ENCODE measurements at regions not wholly inside any gene's neighbourhood (a gene's known extent, or its start where the extent isn't known, plus 50 kb on each side); places are given as distances from the start of the nearest gene placed in this dataset.

GRCh38 chr16:13436641-13437412 is 483.1 kb upstream of the ERCC4 start:
- H3K79me2 ChIP-seq (ENCODE audit: insufficient read depth, low read length) = no peaks in the 10 kb centered on the region
- no peak overlapping the region for H3K9ac ChIP-seq (ENCODE audit: low read depth, low read length)
- no peaks in the 10 kb centered on the region for H3K27me3 ChIP-seq (ENCODE audit: insufficient read depth, low read length, poor library complexity)
- no peak for ATAC-seq (ENCODE audit: insufficient read depth, low read depth)
- no peak overlapping the region for H3K27ac ChIP-seq (ENCODE audit: low read length)
- H3K9me3 ChIP-seq (ENCODE audit: insufficient read depth, low read length, severe bottlenecking) = no peaks in the 10 kb centered on the region
- H3K4me3 ChIP-seq (ENCODE audit: low read depth in 1 of 2, low read length in 2 of 2) = no peak overlapping the region
- H3K4me1 ChIP-seq (ENCODE audit: insufficient read depth, low read length) = no peaks in the 10 kb centered on the region
- no peak overlapping the region for H2AFZ ChIP-seq (ENCODE audit: low read depth, low read length)
- no peaks in the 10 kb centered on the region for H4K20me1 ChIP-seq (ENCODE audit: insufficient read depth, low read length)
- no peaks in the 10 kb centered on the region for H3K36me3 ChIP-seq (ENCODE audit: insufficient read depth, low read length)
- no peak overlapping the region for H3K4me2 ChIP-seq (ENCODE audit: insufficient read depth, low read length)
- TF ChIP-seq CTCF (IDR thresholded peaks at IDR 0.05; ENCODE audit: borderline replicate concordance, extremely low read depth, low read length, poor library complexity, severe bottlenecking) = no peak
- TF ChIP-seq EZH2 (IDR thresholded peaks at IDR 0.05; ENCODE audit: borderline replicate concordance, low read depth, low read length, severe bottlenecking) = no peak
- DNase-seq = no peak

GRCh38 chr16:13437413-13437795 is 482.6 kb upstream of the ERCC4 start:
- Histone ChIP-seq H3K27ac (ENCODE audit: low read length) (no peak overlapping the region), H4K20me1 (ENCODE audit: insufficient read depth, low read length) (no peaks in the 10 kb centered on the region), H2AFZ (ENCODE audit: low read depth, low read length) (no peak overlapping the region), H3K4me3 (ENCODE audit: low read depth in 1 of 2, low read length in 2 of 2) (no peak overlapping the region), H3K36me3 (ENCODE audit: insufficient read depth, low read length) (no peaks in the 10 kb centered on the region), H3K9ac (ENCODE audit: low read depth, low read length) (no peak overlapping the region), H3K27me3 (ENCODE audit: insufficient read depth, low read length, poor library complexity) (no peaks in the 10 kb centered on the region), H3K79me2 (ENCODE audit: insufficient read depth, low read length) (no peaks in the 10 kb centered on the region), H3K9me3 (ENCODE audit: insufficient read depth, low read length, severe bottlenecking) (no peaks in the 10 kb centered on the region), H3K4me1 (ENCODE audit: insufficient read depth, low read length) (no peaks in the 10 kb centered on the region), H3K4me2 (ENCODE audit: insufficient read depth, low read length) (no peak overlapping the region)
- TF ChIP-seq CTCF (IDR thresholded peaks at IDR 0.05; ENCODE audit: borderline replicate concordance, extremely low read depth, low read length, poor library complexity, severe bottlenecking) = no peak
- ATAC-seq (ENCODE audit: insufficient read depth, low read depth) (no peak), DNase-seq (no peak)

- ATAC-seq (ENCODE audit: insufficient read depth, low read depth) = no peak
These were observed 481.9 kb upstream of the ERCC4 start for GRCh38 chr16:13438064-13438463.

More at GRCh38 chr16:13438064-13438463, 481.9 kb upstream of the ERCC4 start:
- no peak overlapping the region for H2AFZ ChIP-seq (ENCODE audit: low read depth, low read length)
- H3K4me1 ChIP-seq (ENCODE audit: insufficient read depth, low read length) = no peaks in the 10 kb centered on the region
- H3K4me3 ChIP-seq (ENCODE audit: low read depth in 1 of 2, low read length in 2 of 2) = no peak overlapping the region
- no peaks in the 10 kb centered on the region for H4K20me1 ChIP-seq (ENCODE audit: insufficient read depth, low read length)
- H3K27me3 ChIP-seq (ENCODE audit: insufficient read depth, low read length, poor library complexity) = no peaks in the 10 kb centered on the region
- H3K79me2 ChIP-seq (ENCODE audit: insufficient read depth, low read length) = no peaks in the 10 kb centered on the region
- H3K9ac ChIP-seq (ENCODE audit: low read depth, low read length) = no peak overlapping the region
- no peak overlapping the region for H3K27ac ChIP-seq (ENCODE audit: low read length)
- H3K9me3 ChIP-seq (ENCODE audit: insufficient read depth, low read length, severe bottlenecking) = no peaks in the 10 kb centered on the region
- no peaks in the 10 kb centered on the region for H3K36me3 ChIP-seq (ENCODE audit: insufficient read depth, low read length)
- H3K4me2 ChIP-seq (ENCODE audit: insufficient read depth, low read length) = no peak overlapping the region
- TF ChIP-seq CTCF (IDR thresholded peaks at IDR 0.05; ENCODE audit: borderline replicate concordance, extremely low read depth, low read length, poor library complexity, severe bottlenecking) = no peak
- no peak for TF ChIP-seq EZH2 (IDR thresholded peaks at IDR 0.05; ENCODE audit: borderline replicate concordance, low read depth, low read length, severe bottlenecking)
- DNase-seq = no peak
